Keratinocyte (primary cell): ENCODE measurements at regions not wholly inside any gene's neighbourhood (a gene's known extent, or its start where the extent isn't known, plus 50 kb on each side); places are given as distances from the start of the nearest gene placed in this dataset.
"Not testable (repeated sequence)": the region's sequence is repeated elsewhere in the genome, so short reads cannot be mapped to it uniquely, and the experiment has no call there.

Experiments used
- EZH2 ChIP-seq: IDR thresholded peaks from one replicate; pipeline ENCODE4 v1.6.1; 2012; ENCODE audit warnings: inconsistent platforms, mild to moderate bottlenecking, low read length, moderate library complexity
- TF ChIP-seq, protein P1 (sequence below), 3 experiments: IDR thresholded peaks in 1 of 3; conservative IDR thresholded peaks in 1 of 3; optimal IDR thresholded peaks in 1 of 3; 2 replicates in 2 of 3; 3 replicates in 1 of 3; pipeline versions ENCODE3 to v1.5.1; 2011; ENCODE audit warnings: low read length in 3 of 3, mild to moderate bottlenecking in 3 of 3, moderate library complexity in 2 of 3, control low read depth in 1 of 3, inconsistent platforms in 1 of 3; ENCODE audit not compliant: insufficient read depth in 2 of 3; ENCODE audit errors: extremely low read depth in 1 of 3

DNA sequence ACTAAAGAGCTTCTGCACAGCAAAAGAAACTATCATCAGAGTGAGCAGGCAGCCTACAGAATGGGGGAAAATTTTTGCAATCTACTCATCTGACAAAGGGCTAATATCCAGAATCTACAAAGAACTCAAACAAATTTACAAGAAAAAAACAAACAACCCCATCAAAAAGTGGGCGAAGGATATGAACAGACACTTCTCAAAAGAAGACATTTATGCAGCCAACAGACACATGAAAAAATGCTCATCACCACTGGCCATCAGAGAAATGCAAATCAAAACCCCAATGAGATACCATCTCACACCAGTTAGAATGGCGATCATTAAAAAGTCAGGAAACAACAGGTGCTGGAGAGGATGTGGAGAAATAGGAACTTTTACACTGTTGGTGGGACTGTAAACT is 372.8 kb upstream of the CCL2 start:
- TF ChIP-seq, protein P1, sequence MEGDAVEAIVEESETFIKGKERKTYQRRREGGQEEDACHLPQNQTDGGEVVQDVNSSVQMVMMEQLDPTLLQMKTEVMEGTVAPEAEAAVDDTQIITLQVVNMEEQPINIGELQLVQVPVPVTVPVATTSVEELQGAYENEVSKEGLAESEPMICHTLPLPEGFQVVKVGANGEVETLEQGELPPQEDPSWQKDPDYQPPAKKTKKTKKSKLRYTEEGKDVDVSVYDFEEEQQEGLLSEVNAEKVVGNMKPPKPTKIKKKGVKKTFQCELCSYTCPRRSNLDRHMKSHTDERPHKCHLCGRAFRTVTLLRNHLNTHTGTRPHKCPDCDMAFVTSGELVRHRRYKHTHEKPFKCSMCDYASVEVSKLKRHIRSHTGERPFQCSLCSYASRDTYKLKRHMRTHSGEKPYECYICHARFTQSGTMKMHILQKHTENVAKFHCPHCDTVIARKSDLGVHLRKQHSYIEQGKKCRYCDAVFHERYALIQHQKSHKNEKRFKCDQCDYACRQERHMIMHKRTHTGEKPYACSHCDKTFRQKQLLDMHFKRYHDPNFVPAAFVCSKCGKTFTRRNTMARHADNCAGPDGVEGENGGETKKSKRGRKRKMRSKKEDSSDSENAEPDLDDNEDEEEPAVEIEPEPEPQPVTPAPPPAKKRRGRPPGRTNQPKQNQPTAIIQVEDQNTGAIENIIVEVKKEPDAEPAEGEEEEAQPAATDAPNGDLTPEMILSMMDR (optimal IDR thresholded peaks at IDR 0.05 in 1 of 3, IDR thresholded peaks at IDR 0.05 in 1 of 3, conservative IDR thresholded peaks at IDR 0.05 in 1 of 3; ENCODE audit: extremely low read depth in 1 of 3, insufficient read depth in 2 of 3, low read length in 3 of 3), result not testable (repeated sequence)
- TF ChIP-seq EZH2, result not testable (repeated sequence)
